NCI-H345 treated with DMSO at 0.1 percent for 48 hours (cell line): ENCODE measurements at regions not wholly inside any gene's neighbourhood (a gene's known extent, or its start where the extent isn't known, plus 50 kb on each side); places are given as distances from the start of the nearest gene placed in this dataset.

Experiments
- DNase-seq: peaks from one replicate; lab custom pipeline; 2025; ENCODE audit not compliant: unreplicated experiment; lab: John Stamatoyannopoulos, UW

DNA sequence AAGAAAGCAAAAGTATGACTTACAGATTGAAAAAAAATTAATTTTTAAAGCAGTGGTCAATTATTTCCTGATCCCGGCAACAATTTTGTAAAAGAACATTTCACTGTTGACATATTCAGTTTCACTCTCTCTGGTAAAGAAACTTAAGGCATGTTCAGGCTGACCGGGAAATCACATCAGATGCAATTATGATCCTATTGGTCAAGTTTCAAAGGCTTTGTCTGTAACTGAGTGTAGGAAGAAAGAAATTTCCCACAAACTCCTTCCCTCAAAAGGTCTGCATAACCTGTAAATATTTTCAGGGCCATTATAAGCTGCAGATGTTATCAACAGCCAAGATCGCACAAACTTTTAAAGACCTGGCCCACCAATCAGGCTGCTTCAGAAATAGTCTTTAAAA lies 205.4 kb upstream of the IGF1R start:
- no peak for DNase-seq

DNA sequence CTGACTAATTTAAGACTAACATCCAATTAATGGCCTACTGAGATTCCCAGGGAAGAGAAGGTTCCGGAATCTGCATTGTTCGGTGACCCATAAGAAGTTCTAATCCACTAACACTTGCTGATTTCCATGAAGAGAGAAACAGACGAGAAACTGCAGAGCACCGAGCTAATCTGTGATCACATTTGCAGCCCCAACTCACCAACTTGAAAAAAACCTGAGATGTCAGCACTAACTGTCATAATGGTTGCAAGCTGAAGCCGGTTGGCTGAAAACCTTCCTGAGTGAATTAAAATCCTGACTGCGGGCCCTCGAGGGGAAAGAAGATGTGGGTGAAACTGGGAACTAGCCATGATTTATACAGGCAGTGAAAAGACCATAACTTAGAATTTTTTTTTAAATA lies 204.8 kb upstream of the IGF1R start:
- no peak for DNase-seq

DNA sequence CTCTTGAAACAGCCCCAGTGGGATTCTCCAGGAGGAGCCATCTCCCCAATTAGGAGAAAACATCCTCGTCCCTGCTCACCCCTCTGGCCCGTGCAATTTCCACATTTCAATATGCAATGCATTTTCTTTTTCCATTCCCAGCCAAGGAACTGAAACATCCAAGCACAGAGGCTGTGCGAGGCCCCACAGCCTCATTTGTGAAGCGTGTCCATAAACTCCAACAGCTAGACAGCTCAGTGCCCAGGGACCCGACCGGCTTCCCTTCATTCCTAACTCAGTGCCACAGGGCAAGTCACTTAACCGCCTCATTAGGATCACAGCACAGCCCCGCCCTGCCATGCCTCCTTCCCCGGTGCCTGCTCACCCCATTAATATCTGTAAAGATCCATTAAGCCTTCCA lies 204.2 kb upstream of the IGF1R start:
- DNase-seq = no peak

DNA sequence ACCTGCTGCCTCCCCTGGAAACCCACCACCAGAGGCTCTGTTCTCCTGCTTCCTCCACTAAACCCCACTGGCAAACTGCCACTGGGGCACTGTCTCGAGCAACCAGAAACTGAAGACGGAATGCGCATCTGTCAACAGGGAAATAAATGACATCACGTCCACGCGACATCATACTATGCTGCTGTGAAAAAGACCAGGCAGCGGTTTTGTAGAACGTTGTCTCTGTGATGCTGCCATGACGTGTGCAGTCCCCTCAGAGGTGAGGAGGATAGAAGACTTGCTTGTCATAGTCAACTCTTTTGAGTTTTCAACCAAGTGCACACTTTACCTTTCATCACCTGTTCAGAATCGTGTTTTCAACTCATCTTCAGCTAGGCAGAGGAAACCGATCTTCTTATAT lies 203.0 kb upstream of the IGF1R start:
- DNase-seq = no peak

DNA sequence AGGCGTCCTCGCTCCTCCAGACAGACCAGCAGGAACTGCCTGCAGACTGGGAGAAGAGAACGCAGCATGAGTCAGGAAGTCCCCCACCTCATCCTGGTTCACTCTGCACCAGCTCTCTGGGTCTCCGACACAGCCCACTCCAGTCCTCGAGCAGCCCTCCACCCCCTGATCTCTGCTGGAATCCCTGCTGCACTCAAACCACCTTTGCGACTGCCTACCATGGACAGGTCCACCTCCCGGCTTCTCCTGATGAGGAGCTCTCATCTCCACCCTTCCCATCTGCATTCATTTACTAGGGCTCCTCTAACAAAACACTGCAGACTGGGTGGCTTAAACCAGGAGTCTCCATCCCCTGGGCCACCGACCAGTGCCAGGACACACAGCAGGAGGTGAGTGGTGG lies 202.3 kb upstream of the IGF1R start:
- DNase-seq = no peak

DNA sequence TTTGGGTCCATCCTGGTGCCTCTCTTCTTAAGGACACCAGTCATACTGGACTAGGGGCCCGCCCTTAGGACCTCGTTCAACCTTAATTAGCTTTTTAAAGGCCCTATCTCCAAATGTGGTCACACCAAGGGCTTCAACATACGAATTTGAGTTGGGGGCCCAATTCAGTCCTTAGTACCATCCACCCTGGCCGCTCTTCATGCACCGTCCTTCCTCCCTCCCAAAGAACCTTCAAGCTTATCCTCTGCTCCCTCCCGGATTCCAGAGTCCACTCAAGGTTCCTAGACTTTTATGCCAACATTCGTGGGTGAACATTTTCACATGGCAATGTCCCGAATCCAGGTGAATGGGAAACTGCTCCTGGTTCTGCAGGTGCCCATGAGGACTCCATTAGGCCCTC lies 201.3 kb upstream of the IGF1R start:
- DNase-seq = no peak

DNA sequence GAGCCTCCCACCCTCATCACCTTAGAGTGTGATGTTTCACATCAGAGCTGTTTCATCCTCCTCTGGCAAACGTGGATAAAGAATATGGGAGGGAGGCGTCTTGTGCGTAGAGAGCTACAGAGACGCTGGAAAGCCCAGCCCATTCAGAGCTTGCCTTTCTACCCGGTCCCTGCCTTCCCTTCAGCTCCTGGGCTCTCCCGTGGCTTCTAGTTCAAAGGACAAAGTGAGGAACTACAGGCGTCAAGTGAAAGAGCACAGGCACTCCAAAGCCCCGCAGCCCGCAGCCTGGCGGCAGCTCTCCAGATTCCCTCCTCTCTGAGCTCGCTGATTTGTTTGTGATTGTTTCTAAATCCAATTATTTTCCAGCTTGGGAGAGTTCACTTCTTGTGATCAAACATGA lies 197.1 kb upstream of the IGF1R start:
- DNase-seq = no peak

DNA sequence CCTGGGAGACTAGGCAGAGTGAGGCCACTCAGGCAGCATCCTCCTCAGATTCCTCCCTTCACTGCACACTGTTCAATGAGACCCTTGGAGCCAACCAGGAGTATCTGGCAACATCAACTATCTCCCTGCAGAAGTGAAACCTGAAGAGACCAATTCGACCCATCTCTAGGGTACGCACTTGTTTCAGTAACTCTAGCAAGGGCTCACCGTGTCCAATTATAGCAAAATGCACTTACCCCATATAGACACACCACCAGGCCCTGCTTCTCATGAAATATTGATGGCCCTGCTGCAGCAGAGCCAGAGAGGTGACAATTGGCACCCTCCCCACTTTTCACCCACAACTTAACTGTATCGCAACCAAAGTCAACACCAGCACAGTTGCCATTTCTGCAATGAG lies 196.1 kb upstream of the IGF1R start:
- no peak for DNase-seq

DNA sequence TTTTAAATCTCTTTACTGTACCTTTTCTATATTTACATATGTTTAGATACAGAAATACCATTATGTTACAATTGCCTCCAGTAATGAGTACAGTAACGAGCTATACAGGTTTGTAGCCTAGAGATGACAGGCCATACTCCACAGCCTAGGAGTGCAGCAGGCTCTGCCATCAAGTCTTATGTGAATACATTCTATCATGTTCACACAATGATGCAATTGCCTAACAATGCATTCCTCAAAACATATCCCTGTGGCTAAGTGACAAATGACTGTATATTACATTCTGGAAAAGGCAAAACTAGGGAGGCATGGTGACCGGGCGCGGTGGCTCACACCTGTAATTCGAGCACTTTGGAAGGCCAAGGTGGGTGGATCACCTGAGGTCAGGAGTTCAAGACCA lies 192.4 kb upstream of the IGF1R start:
- DNase-seq = no peak

DNA sequence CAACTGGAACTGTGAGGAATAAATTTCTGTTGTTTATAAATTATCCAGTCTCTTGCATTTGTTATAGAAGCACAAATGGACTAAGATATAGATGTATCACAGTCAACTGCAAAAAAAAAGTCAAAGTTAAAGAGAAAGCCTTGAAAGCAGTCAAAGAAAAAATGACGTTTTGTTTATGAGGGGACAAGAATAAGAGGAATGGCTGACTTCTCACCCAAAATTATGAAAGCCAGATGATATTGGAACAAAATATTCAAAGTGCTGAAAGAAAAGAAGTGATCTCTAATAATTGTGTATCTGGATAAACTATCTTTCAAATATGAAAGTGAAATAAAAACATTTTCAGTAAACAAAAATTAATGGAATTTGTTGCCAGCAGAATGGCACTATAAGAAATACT lies 171.8 kb upstream of the IGF1R start:
- no peak for DNase-seq

DNA sequence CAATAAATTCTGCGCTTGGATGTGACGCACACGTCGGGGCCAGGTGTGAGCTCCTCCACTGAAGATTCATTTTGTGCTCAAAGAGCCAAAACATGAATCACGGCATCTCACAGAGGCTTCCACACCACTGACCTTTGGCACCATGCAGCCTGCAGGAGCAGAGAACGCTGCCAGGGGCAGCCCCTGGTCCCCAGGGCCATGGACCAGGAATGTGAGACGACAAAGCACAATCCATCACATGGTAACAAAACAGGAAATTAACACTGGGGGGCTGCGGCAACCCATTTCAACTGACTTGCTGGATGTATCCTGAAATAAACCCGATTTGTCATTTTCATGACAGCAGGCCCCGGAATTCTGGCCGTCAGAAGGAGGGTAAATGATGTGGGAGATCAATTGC lies 167.5 kb upstream of the IGF1R start:
- no peak for DNase-seq

DNA sequence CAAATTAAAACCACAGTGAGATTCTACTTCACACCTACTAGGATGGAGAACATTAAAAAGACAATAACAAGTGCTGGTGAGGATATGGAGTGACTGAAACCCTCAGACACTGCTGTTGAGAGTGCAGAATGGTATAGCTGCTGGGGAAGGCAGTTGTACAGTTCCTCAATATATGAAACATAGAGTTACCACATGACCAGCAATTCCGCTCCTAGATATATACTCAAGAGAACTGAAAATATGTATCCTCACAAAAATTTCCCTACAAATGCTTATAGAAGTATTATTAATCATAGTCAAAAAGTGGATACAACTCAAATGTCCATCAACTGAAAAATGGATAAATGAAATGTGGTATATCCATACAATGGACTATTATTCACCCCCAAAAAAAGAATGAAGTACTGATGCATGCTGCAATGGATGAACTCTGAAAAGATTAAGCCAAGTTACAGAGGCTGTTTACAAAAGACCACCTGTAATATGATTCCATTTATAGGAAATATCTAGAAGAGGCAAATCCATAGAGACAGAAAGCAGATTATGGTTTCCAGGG lies 164.7 kb upstream of the IGF1R start:
- DNase-seq = no peak

DNA sequence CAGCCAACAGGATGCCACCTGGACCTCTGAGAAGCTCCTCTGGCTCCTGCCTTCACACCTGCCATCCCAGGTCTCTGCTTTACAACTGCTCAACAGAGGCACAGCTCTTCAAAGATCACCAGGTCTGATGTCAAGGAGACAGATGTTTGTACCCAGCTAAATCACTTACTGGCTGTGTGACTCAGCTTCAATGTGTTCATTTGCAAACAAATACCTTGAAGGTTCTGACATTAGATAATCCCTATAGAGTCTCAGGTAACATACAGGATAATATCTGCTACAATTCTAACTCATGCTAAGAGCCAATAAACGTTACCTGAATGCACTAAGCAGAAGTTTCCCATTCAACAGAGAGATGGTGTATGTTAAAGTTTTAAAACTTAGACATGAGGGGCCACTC lies 163.4 kb upstream of the IGF1R start:
- no peak for DNase-seq

DNA sequence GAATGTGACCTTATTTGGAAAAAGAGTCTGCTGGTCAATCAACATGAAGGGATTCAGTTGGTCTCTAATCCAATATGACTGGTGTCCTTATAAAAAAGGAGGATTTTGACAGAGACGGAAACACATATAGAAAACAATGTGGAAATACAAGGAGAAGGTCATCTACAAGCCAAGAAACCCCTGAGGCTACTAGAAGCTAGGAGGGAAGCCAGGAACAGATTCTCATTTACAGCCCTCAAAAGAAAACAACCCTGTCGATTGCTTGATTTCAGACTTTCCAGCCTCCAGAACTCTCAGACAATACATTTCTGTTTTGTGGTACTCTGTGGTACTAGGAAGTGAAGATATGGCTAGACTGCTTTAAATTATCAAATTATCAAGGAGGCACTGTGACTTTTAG lies 162.9 kb upstream of the IGF1R start:
- no peak for DNase-seq

DNA sequence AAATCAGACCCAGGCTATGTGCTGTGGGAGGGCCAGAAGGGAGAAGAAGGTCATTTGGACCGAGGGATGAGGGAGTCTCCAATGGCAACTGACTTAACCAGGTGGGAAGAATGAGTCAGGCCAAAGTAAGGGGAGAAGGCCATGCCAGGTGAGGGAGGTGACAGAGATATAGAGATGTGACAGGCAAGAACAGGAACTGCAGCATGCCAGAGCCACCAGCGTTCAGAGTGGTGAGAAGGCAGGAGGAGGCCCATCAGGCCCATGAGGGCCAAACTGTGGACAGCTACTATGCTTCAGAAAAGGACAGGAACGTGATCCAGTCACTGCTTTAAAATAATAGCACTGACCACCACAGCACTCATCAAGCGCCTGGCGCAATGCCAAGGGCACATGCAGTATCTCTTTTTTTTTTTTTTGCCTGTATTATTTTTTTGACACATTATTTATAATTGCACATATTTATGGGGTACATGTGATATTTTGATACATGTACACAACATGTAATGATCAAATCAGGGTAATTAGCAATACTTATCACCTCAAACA lies 154.3 kb upstream of the IGF1R start:
- DNase-seq = no peak

DNA sequence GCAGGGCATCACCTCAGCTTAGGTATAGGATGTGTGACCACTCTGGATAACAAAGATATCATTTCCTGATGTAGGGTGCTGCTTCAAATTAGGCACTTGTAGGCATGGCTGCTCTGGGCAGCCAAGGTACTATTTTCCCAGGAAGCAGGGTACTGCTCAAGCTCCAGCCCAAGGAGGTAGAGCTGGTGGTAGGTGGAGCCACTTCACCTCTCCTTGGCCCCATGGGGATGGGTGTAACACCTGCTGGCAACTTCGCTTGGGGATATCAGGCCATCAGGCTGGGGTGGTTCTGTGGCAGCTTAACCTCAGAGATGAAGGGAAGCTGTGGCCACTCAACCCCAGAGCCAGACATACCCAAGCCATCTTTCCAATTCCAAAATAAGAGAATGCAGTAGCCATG lies 147.1 kb upstream of the IGF1R start:
- no peak for DNase-seq

DNA sequence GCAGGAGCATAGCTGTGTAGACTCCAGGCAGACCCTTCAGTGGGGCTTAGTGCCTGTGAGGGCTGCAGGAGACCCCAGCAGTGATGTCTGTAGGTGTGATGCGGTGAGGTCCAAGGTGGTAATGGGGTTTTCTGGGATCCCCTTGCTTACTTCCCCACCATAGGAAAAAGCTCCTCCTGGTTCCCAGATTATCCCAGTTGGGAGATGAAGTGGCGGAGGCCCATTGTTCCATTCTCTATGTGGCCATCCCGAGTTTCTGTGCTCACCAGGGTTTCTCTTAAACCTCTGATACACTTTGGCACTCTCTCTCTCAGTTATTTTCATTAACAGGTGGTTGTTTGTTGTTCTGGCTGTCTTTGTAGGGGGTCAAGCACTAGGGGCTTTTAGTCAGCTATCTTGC lies 146.7 kb upstream of the IGF1R start:
- DNase-seq = no peak

DNA sequence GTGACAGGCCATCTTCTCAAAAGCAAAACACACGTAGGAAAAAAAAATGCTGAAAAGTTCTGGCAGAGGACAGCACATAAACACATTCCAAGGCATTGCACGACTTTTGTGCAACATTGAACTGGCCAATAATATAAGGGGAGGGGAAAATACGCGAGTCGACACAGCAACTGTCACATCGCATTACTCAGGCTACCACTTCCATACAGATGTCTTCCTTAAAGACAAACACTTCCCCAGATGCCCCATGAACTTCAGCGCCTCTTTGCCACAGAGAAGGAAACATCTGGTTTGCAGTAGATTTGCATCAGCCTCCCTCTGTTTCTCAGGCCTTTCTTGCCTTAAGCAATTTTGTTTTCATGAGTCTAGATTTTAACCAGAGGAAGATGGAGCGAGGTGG lies 144.4 kb upstream of the IGF1R start:
- DNase-seq = no peak

DNA sequence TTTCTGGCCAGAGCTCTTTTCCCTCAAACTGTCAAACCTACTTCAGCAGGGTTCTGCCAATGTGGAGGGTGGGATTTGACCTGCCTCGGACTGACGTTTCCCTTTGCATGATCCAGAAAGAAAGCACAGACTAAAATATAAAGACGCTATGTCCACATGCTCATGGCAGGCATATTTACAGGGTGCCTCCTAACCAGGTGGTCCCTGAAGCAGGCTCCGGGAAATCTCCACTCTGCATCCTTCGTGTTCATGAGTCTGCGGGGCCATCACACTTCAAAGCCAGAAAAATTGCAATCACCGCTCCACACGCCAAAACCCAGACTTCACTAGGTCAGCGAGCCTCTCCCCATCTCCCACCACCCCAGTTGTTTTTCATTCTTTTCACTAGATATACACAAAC lies 143.3 kb upstream of the IGF1R start:
- no peak for DNase-seq

DNA sequence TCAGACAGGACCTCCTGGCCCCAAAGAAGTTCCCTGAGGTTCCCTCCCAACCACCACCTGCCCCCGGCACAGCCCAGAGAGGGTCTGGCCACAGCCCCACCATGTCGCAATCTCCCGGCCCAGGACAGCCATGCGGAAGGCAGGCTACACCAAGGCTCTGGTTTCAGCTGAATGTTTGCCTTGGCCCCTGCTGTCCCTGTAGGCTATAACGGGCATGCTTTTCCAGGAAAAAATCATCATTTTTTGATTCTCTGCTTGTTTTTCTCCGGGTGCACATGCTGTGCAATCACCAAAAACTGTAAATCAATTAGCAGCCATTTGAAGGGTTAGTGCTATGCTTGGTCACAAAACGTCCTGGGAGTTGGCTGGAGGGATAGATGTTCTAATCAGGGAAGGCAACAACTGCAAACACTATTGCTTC lies 142.7 kb upstream of the IGF1R start:
- DNase-seq = no peak

DNA sequence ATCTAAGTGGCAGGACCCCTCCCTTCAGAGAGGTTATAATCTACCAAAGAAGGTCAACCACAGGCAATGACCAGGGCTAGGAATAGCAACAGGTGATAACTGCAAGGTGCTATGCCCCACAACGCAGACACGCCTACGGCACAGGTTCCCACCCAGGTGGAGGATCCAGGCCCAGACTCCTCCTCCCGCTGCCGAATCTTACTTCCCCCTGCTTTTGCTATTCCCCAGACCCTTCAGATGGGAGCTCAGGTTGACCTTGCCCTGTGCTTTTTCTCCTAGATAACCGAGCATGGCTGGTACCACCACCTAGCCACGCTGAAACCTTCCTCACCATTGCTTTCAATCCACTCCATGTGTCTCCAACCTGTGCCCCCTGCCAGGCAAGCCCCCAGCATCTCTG lies 142.2 kb upstream of the IGF1R start:
- DNase-seq = no peak

DNA sequence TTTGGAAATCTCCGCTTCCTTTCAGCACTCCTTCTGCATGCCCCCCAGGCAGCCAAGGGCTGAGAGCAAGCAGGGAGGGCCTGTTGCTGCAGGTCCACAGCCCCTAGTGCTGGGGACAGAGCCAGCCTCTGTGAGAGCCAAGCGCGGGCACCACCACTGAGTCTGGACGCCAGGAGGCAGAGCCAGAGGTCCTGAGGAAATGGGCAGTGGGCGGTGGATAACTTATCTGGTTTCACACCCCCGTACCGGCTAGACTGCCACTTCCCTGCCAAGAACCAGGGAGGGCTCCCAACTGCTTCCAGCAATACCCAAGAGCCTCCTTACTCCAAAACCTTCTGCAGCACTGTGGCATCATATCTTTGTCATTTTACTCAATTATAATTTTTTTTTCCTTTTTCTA lies 141.6 kb upstream of the IGF1R start:
- no peak for DNase-seq

DNA sequence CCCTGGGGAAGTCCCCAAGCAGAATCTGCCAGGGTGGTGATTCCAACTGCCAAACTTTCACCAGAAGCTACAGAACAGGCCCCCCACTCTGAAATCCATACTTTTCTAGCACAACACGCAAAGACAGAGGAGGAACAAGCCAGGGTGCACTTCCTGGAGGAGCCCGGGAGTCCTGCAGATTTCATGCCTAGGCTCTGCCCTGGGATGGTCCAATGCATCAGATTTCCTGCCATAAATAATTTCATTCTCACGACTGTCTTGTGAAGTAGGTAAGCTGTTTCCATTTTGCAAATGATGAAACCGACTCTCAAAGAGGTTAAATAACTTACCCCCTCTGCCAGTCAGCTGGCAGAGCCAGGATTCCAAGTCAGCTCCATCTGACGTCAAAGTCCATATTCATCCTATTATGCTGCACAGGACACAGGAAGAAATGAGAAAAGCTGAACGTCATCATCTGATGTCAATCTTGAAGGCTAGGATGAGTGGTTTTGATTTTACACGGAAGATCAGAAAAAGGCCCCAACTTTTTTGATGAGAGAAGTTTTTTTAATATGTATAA lies 134.8 kb upstream of the IGF1R start:
- DNase-seq = no peak
